EL (cell line): ENCODE measurements at regions not wholly inside any gene's neighbourhood (a gene's known extent, or its start where the extent isn't known, plus 50 kb on each side); places are given as distances from the start of the nearest gene placed in this dataset.

Source experiments
- DNase-seq: peaks from one replicate; pipeline ENCODE4 v3.0.0-alpha.2; 2016

DNA sequence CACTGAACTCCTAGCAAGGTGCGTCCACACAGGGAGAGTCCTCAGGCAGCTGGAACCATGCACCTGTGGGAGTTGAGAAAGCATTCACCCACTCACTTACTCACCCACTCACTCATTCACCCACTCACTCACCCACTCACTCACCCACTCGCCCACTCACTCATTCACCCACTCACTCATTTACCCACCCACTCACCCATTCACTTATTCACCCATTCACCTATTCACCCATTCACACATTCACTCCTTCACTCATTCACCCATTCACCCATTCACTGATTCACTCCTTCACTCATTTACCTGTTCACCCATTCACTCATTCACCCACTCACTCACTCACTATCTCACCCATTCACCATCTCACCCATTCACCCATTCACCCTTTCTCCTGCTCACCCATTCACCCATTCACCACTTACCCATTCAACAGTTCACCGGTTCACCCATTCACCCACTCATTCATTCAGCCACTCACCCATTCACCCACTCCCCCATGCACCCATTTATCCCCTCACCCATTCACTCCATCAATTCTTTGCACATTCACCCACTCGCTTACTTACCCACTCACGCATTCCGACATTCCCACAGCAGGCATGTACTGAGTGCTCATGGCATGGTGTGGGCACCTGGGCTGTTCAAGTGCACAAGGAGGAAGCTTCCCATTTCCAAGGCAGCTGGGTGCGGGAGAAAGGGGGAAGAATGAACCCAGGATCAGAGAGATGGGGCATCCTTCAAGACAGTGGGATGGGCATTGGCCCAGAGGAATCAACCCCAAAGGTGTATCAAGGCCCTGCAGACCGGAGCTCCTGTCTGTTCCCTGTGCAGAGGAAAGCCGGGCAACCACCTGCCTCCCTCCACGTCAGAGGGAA, 135.2 kb upstream of the C14orf180 start:
- no peak for DNase-seq

DNA sequence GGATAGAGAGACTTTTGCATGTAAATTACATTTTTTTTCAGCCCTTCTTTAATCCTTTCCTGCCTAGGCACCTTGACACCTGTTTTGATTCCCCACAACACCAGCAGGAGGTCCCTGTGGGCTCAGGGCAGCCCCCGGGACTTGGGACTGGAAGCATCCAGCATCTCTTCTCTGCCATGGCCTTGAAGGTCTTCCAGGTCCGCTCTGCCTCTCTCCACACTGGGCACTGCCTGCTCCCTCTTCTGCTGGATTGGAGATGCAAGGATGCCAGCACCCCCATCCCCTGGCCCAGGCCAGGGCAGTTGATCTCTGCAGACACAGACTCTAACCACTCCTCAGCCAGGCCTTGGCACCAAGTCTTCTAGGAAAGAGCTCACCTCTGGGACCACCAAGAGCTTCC, 134.5 kb upstream of the C14orf180 start:
- no peak for DNase-seq

DNA sequence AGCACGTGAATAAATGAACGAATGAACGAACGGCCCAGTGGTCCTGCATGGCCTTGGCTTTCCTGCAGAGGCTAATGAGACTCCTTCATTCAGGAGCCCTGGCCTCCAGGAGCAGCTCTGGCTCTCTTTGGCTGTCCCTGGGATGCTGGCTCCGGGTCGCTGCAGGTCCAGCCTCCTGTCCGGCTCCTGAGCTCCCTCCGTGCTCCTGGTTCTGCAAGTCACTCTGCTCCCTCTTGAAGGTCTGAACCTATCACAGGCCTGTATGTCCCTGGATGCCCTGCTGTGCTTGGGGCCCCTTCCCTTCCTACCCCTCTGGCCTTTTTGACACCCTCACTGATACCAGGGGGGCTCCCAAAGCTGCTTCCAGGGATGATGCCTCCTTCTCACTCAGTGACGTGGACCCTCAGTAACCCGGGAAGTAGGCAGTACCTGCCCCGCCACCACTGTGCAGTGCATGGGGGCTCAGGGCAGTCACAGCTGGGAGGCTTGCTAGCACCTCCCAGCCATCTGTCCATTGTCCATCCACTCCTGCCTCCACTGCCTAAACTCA, 133.7 kb upstream of the C14orf180 start:
- no peak for DNase-seq

DNA sequence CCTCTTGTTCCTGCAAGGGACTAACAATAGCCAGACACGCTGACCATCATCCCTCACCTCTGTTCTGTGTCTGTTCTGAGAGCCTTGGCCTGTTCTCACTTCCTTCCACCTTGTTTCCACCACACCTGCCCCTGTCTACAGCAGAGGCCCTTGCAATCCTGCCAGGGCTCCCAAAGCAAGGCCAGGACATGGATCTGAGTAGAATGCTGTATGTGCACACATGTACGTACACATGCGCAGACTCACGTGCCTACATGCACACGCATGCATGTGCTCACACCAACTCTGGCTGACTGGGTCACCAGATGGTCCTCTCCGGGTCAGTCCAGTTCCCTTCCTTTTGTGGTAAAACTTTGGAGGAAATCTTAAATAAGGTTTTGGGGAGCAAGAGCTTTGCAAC, 133.0 kb upstream of the C14orf180 start:
- DNase-seq: no peak

DNA sequence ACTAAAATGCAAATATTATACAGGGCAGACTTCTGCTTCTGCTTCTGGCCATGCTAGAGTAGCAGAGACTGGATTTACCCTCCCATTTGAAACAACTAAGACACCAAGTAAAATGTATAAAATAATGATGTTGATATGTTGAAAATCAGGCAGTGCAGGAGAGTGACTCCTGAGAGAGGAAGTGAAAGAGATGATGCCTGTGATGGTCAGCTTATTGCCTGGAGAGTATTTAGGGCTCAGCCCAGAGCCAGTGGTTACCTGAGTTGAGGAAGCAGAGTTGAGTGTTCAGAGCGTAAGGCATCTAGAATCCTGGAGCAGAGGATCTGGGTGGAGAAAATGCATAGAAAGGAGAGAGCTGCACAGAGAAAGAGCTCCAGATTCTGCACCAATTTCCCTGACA, 131.8 kb upstream of the C14orf180 start:
- DNase-seq: no peak

DNA sequence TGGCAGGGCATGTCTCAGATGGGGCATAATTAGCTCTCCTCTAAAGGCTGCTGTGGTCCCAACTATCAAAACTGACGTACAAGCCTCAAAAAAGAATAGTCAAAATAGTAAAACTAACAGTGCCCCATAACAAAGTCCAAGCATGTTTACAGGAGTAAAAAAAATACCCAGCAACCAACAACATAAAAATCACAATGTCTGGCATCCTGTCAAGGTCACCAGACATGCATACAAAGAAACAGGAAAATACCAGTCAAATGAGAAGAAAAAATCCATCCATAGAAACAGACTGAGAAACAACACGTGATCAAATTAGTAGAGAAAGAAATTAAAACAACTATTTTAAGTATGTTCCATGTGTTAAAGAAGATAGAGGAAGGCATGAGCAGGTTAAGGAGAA, 131.2 kb upstream of the C14orf180 start:
- no peak for DNase-seq

DNA sequence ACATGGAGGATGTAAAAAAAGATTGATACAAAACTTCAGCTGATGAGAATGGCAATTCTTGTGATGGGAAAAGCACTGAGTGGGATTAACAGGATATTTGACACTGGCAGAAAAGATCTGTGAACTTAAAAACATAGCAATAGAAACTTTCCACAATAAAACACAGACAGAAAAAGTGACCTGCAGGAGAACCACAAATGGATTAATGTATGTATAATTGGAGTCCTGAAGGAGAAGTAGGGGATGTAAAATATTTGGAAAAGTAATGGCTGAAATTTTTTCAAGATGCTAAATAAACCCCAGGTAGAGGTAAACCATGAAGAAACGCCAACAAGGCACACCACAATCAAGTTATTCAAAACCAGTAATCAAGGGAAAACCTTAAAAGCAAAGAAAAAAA, 130.8 kb upstream of the C14orf180 start:
- DNase-seq: no peak

DNA sequence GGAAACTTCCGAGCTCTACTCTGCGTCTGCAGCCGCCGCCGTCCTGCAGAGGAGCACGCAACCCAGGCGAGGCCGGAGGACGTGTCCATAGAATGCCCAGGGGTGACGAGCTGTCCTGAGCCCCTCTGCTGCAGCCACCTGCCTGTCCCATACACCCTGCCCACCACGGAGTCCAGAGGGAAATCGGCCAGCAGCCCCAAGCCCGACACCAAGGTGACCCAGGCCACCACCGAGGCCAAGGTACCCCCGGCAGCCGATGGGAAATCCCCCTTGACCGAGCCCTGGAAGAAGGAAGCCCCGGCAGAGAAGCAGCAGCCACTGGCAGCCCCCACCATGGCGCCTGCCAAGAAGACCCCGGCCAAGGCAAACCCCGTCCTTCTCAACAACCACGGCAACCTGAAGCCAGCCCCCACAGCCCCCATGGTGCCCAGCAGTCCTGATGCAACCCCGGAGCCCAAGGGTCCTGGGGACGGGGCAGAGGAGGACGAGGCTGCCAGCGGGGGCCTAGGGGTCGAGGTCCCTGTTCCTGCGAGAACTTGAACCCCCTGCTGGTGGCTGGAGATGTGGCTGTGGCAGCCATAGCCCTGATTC, 128.7 kb upstream of the C14orf180 start:
- DNase-seq: no peak

DNA sequence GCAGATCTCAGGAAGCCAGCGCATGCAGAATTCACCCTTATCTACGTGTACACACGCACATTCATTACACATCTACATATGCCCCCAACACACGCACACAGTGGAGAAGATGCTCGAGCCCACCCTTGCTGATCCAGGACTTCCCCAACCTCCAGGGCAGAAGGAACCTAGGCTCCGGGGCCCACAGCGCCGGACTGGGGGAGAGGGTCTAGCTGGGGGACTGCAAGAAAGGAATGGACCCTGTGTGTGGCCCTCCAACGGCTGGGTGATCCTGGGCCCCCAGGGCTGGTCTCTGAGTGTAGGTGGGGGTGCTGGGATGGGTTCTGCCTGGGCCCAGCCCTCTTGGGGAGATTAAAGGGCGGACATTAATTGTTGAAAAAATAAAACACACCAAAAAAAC, 128.1 kb upstream of the C14orf180 start:
- DNase-seq: no peak

DNA sequence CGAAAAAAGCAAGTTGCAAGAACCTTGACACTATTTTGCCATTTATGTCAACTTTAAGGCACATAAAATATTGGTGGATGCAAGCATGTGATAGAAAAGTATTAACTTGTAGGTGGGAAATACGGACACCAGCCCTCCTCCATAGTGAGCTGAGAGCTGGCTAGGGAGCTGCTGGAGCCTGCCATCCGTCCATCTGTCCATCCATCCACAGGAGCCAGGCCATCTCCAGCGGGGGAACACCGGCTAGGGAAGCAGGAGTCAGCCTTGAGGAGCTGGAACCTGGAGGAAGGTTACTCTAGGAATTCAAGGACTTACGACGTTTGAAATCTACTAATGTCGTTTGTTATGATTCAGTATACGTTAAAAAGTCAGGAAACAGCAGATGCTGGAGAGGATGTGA, 120.7 kb upstream of the C14orf180 start:
- no peak for DNase-seq

DNA sequence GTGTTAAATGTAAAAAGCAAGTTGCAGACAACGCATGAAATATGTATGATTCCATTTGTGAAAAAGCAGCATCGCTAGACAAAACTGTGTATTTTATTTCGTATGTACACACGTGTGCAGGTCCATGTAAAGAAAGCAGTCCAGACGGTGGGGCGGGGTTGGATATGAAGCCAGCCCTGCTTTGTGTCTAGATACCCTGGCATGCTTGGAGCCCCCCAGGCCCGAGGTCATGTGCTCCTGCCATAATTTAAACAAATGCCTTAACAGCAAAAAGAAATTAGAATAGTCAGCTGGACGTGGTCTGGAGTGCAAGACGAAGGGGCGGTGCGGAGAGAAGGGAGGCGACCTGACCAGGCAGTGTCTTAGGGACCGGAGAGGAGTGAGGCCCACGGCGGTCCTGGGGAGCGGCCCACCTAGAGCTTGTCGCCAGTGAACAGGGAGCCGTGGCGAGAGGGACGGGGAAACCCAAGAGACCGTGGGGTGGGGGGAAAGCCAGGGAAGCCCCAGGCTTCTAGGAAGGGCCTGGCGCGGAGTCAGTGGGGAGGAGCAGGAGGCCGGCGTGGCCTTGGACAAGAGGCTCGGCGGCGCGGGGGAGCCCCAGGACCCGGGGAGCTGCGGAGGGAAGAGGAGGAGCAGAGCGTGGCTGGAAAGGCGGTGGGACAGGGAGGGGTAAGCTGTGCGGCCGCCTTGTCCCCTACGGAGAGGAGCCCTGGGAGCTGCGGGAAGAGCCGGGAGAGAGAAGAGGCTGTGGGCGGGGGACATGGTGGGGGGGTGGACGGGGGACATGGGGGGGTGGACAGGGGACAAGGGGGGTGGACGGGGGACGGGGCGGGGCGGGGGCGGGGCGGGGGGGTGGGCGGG, 118.5 kb upstream of the C14orf180 start:
- DNase-seq: no peak

DNA sequence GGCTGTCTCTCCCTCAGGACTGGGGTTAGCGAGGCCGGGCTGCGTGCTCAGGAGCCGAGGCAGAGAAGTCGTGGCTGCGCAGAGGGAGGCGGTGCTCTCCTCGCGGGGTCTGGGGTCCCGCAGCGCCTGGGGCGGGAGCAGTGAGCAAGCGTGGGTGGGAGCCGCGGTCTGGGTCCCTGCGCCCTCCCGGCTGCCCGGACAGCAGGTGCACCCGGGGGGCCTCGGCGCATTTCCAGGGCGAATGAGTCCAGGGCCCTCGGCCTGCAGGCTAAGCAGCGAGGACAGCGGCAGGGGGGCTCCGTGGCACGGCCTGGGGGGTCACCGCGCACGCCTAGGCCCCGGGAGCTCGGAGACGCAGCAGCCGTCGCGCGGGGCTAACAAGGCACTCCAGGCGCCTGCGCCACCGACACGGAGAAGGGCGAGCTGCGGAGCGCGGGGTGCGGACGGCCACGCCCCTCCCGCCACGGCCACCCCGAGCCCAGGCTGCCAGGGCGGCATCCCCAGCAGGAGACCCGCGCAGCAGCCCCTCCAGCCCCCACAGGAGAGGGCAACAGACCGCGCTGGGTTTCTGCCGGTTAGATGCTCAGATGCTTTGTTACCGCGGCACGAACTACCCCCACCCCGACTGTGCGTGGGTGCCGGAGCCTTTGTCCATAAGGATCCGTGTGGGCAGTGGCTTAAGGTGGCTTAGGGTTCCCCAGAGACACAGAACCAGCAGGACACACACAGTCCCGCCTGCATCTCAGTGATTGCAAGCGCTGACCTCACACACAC, 117.7 kb upstream of the C14orf180 start:
- DNase-seq: no peak

DNA sequence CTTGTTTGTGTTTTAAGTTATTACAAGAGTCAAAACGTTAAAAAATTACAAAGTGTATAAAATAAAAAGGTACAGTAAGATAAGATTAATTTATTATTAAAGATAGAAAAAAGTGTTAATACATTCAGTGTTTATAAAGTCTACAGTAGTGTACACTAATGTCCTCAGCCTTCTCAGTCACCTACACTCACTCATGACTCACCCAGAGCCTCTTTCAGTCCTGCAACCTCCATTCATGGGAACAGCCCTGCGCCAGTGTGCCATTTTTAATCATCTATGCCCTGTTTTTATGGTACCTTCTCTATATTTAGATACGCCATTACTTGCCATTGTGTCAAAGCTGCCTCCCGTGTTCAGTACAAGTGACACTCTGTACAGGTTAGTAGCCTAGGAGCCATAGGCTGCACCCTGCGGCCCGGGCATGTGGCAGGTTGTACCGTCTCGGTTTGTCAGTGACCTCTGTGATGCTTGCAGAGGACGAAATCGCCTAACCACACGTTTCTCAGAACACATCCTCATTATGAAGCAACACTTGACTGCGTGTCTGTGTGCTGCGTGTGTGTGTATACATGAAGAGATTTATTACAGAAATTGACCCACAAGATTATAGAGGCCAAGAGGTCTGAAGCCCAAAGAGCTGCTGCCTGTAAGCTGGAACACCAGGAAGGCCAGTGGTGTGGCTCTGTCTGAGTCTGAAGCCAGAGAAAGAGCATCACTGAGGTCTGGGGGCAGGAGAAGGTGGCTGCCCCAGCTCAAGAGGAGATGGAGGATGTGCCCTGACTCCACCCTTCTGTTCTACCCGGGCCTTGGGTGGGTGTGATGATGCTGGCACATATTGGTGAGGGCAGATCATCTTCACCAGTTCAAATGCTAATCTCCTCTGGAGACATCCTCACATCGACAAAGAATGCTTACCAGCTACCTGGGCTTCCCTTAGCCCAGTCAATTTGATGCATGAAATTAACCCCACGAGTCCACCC, 116.6 kb upstream of the C14orf180 start:
- no peak for DNase-seq

DNA sequence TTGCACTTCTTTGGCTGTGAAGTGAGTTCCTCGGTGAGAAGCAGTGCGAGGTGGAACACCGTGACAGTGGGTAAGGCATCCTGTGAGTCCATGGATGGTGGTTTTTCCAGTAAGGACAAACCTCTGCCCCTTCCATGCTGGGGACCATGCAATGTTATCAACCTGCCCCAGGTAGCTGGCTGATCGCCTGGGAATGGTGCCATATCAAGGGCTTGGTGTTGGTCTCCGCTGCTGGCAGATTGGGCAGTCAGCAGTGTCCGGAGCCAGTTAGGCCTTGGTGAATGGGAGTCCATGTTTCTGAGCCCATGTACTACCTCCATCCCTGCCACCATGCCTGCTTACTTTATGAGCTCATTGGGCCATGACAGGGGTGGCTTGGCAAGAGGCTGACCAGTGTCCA, 114.7 kb upstream of the C14orf180 start:
- DNase-seq: no peak

DNA sequence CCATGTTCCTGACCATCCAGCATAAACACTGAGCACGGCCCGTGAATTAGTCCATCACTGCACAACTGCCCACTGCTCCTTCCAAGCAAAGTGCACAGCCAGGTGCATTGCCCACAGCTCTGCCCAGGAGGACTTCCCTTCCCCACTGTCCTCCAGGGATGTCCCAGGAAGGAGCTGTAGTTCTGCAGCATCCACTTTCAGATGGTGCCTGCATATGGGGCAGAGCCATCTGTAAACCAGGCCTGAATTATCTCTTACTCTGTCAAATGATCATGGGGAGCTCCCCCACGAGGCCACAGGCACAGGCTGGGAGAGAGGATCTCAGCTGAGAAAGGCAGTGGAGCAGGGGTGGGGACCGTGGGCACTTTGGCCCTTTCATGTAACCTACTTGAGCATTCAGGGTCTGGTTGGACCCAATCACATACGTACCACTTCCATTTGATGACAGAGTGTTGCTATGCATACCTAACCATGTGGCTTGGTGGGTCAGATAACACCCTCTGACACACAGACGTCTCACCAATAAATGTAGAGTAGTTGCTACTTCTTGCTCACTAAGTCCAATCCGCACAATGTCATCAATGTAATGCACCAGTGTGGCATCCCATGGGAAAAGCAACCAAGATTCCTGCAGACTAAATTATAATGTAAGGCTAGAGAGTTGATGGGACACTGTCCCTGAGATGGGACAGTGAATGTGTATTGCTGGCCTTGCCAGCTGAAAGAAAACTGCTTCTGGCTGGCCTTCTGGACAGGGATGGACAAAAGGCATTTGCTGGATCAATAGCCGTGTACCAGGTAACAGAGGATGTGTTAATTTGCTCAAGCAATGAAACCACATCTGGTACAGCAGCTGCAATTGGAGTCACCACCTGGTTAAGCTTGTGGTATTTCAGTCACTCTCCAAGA, 113.8 kb upstream of the C14orf180 start:
- DNase-seq: no peak

DNA sequence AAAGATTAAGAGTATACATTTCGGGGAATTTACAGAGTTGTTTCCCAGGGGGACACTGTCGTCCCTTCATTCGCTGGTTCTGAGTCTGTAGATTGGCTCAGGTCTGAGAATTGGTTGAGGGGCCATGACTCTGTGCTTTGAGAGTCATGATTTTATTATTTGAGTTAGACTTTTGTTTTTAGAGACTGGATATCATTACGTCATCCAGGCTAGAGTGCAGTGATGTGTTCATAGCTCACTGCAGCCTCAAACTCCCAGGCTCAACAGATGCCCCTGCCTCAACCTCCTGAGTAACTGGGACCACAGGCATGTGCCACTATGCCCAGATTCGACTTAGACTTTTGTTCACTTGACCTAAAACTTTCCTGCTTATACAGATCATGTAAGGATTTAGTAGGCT, 112.3 kb upstream of the C14orf180 start:
- DNase-seq: no peak

DNA sequence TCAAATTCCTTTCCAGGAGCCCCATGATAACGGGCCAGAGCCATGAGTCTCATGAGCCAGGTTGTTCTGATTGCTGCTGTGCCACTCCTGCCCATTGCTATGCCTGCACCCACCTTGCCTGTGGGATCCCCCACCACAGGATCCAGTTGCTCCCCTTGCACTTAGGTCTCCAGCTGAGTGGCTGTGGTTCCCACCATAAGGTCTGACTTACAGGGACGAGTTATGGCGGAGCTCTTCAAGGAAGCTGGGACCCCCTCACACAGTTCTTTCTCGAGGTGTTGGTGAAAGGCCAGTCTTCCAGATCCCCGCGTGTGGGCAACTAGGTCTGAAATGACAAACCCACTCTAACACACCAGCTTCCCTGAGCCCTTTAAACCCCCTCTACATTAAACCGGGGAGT, 111.9 kb upstream of the C14orf180 start:
- DNase-seq: no peak

DNA sequence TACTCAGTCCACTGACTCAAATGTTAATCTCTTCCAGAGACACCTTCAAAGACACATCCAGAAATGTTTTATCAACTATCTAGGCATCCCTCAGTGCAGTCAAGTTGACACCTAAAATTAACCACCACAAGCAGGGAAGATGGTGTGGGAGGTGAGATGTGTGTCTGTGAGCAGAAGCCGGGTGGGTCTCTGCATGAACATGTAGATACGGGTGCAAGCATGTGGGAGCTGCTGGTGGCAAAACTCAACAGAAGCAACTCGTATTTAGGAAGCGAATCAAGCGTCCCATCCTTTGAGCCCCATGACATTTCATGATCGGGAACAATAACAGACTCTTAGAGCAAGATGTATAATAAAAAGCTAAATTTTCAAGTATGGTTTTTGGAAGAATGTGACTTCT, 110.0 kb upstream of the C14orf180 start:
- no peak for DNase-seq

DNA sequence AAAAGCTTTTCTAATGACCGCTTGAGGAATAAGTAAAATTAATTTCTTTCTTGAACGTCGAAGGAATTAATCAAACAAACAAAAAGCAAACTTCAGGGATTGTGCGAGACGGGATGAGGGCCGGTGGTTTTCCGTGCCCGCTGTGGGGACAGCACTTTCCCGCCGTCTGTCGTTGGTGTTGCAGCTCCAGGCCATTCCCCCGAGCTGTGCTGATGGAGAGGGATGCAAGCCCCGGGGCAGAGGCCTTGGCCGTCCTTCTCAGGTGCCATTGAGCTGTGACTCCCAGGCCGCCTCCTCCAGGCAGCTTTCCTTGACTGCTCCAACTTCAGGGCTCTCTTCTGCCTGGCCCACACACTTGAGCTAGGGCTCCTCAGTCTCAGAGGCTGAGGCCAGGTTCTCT, 109.0 kb upstream of the C14orf180 start:
- DNase-seq: no peak

DNA sequence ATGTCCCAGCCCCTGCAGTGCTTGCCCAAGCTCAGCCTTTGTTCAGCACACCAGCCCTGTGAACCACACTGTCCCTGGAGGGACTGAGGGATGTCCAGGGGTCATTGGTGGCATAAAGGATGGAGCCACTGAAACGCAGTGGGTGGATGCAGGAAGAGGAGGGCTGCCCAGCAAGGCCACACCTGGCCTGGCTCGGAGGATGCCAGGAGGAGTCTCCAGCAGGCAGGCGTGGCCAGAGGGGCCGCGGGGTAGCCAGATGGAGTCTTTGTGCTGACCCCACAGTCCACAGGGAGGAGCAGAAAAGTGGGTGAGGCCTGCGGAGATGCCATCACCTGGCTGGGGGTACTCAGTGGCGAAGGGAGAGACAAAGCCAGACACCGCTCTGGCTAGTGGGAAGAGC, 108.5 kb upstream of the C14orf180 start:
- no peak for DNase-seq
